Uterus (tissue), 2 donors: ENCODE measurements at regions not wholly inside any gene's neighbourhood (a gene's known extent, or its start where the extent isn't known, plus 50 kb on each side); places are given as distances from the start of the nearest gene placed in this dataset.

Experiments used
- CTCF ChIP-seq, 4 experiments: fragments of 200-600 bp in 2 of 4; fragments of 450-650 bp in 2 of 4; sonication (generic) in 2 of 4; IDR thresholded peaks; one replicate each; pipeline ENCODE4 v1.5.1; 2016 to 2019; ENCODE audit warnings: antibody characterized with exemption in 4 of 4, mild to moderate bottlenecking in 2 of 4, moderate library complexity in 1 of 4
- POLR2A ChIP-seq, 2 donors: fragments of 450-650 bp; IDR thresholded peaks; one replicate each; pipeline ENCODE4 v1.6.1; 2016; ENCODE audit warnings: antibody characterized with exemption in 2 of 2, mild to moderate bottlenecking in 1 of 2, moderate library complexity in 1 of 2

- no peak for TF ChIP-seq POLR2A (IDR thresholded peaks at IDR 0.05)
- TF ChIP-seq CTCF (IDR thresholded peaks at IDR 0.05): no peak
These were observed 107.5 kb downstream of the NXPE2 start for GRCh38 chr11:114785820-114786219.
